Fibroblast of lung (primary cell): ENCODE measurements at regions not wholly inside any gene's neighbourhood (a gene's known extent, or its start where the extent isn't known, plus 50 kb on each side); places are given as distances from the start of the nearest gene placed in this dataset.

Experiments used
- DNase-seq, 2 donors: peaks; one replicate each; pipeline versions ENCODE4 v3.0.0 to v3.0.0-alpha.2; 2010; ENCODE audit warnings: low read depth in 2 of 2
- H2AFZ ChIP-seq: 2 replicates; pipeline ENCODE4 v1.5.1; 2012; ENCODE audit warnings: low read length, control low read depth, inconsistent platforms
- H3K27ac ChIP-seq: 2 replicates; pipeline ENCODE4 v1.5.1; 2011; ENCODE audit warnings: low read length, control low read depth; ENCODE audit not compliant: insufficient read depth
- H3K27me3 ChIP-seq: 2 replicates; pipeline ENCODE4 v1.5.1; 2011; ENCODE audit warnings: mild to moderate bottlenecking, low read length; ENCODE audit not compliant: control insufficient read depth, insufficient read depth
- H3K36me3 ChIP-seq: 2 replicates; pipeline ENCODE4 v1.5.1; 2011; ENCODE audit warnings: low read length; ENCODE audit not compliant: control insufficient read depth, insufficient read depth
- H3K4me1 ChIP-seq: 2 replicates; pipeline ENCODE4 v1.5.1; 2011; ENCODE audit warnings: low read length; ENCODE audit not compliant: control insufficient read depth, insufficient read depth; ENCODE audit errors: extremely low read depth
- H3K4me2 ChIP-seq: 2 replicates; pipeline ENCODE4 v1.5.1; 2011; ENCODE audit warnings: low read length, control low read depth; ENCODE audit not compliant: insufficient read depth; ENCODE audit errors: extremely low read depth
- H3K4me3 ChIP-seq, 4 experiments: fragments of 200-600 bp in 1 of 4; sonication (generic) in 1 of 4; replicated peaks in 1 of 4; 2 replicates each; pipeline ENCODE4 v1.5.1; 2011 to 2016; ENCODE audit warnings: low read length in 4 of 4, low read depth in 3 of 4, mild to moderate bottlenecking in 3 of 4, control low read depth in 2 of 4, inconsistent platforms in 1 of 4, mixed read lengths in 1 of 4; ENCODE audit not compliant: insufficient read depth in 1 of 4; ENCODE audit errors: control extremely low read depth in 1 of 4
- H3K79me2 ChIP-seq: 2 replicates; pipeline ENCODE4 v1.5.1; 2012; ENCODE audit warnings: mild to moderate bottlenecking, low read length, inconsistent platforms; ENCODE audit not compliant: control insufficient read depth, insufficient read depth
- H3K9ac ChIP-seq: 2 replicates; pipeline ENCODE4 v1.5.1; 2011; ENCODE audit warnings: mild to moderate bottlenecking, low read length, control low read depth; ENCODE audit not compliant: insufficient read depth
- H3K9me3 ChIP-seq: 2 replicates; pipeline ENCODE4 v1.5.1; 2012; ENCODE audit warnings: low read depth, low read length; ENCODE audit not compliant: control insufficient read depth, insufficient read depth
- H4K20me1 ChIP-seq: 2 replicates; pipeline ENCODE4 v1.5.1; 2011; ENCODE audit warnings: low read length; ENCODE audit not compliant: control insufficient read depth, insufficient read depth; ENCODE audit errors: extremely low read depth
- CTCF ChIP-seq, 2 donors: IDR thresholded peaks in 1 of 2; conservative IDR thresholded peaks in 1 of 2; 1 replicate in 1 of 2; 2 replicates in 1 of 2; pipeline ENCODE4 v1.5.1; 2011 to 2012; ENCODE audit warnings: low read length in 2 of 2, control low read depth in 1 of 2, inconsistent platforms in 1 of 2, low read depth in 1 of 2, mild to moderate bottlenecking in 1 of 2
- EZH2 ChIP-seq: IDR thresholded peaks from 2 replicates; pipeline ENCODE4 v1.5.1; 2012; ENCODE audit warnings: low read length, control low read depth, mild to moderate bottlenecking; ENCODE audit errors: missing control alignments

GRCh38 chr2:207317378-207317984, 151.7 kb upstream of the KLF7 start:
- Histone ChIP-seq H3K4me1 (no peaks in the 10 kb centered on the region), H3K4me2 (no peak overlapping the region), H3K4me3 (no peak overlapping the region), H2AFZ (no peak overlapping the region), H3K36me3 (no peaks in the 10 kb centered on the region), H3K27me3 (no peaks in the 10 kb centered on the region), H3K9ac (no peak overlapping the region), H3K79me2 (no peaks in the 10 kb centered on the region), H3K27ac (no peak overlapping the region), H4K20me1 (no peaks in the 10 kb centered on the region), H3K9me3 (no peaks in the 10 kb centered on the region)
- peak; percentile 24 to 60 for DNase-seq
- TF ChIP-seq CTCF (conservative IDR thresholded peaks at IDR 0.05 in 1 of 2, IDR thresholded peaks at IDR 0.05 in 1 of 2; ENCODE audit: low read depth in 1 of 2, low read length in 2 of 2), result no peak
- TF ChIP-seq EZH2, result no peak

GRCh38 chr2:207318181-207318628, 152.5 kb upstream of the KLF7 start:
- Histone ChIP-seq H3K27me3 (no peaks in the 10 kb centered on the region), H3K4me3 (no peak overlapping the region), H3K9ac (no peak overlapping the region), H4K20me1 (no peaks in the 10 kb centered on the region), H3K4me2 (no peak overlapping the region), H3K79me2 (no peaks in the 10 kb centered on the region), H2AFZ (no peak overlapping the region), H3K9me3 (no peaks in the 10 kb centered on the region), H3K36me3 (no peaks in the 10 kb centered on the region), H3K27ac (no peak overlapping the region), H3K4me1 (no peaks in the 10 kb centered on the region)
- peak in 1 of 2 donors; percentile 62 for DNase-seq
- TF ChIP-seq EZH2 (no peak), CTCF (conservative IDR thresholded peaks at IDR 0.05 in 1 of 2, IDR thresholded peaks at IDR 0.05 in 1 of 2; ENCODE audit: low read depth in 1 of 2, low read length in 2 of 2) (no peak)

GRCh38 chr2:207319316-207319715, 153.6 kb upstream of the KLF7 start:
- H3K9ac ChIP-seq, result no peak overlapping the region
- no peaks in the 10 kb centered on the region for H3K79me2 ChIP-seq
- TF ChIP-seq EZH2 (no peak), CTCF (conservative IDR thresholded peaks at IDR 0.05 in 1 of 2, IDR thresholded peaks at IDR 0.05 in 1 of 2; ENCODE audit: low read depth in 1 of 2, low read length in 2 of 2) (no peak)
- no peak overlapping the region for H3K4me2 ChIP-seq
- no peak for DNase-seq
- no peaks in the 10 kb centered on the region for H3K36me3 ChIP-seq
- H2AFZ ChIP-seq, result no peak overlapping the region
- H3K4me3 ChIP-seq, result no peak overlapping the region
- H3K27me3 ChIP-seq, result no peaks in the 10 kb centered on the region
- no peaks in the 10 kb centered on the region for H3K9me3 ChIP-seq
- no peak overlapping the region for H3K27ac ChIP-seq
- H4K20me1 ChIP-seq, result no peaks in the 10 kb centered on the region
- no peaks in the 10 kb centered on the region for H3K4me1 ChIP-seq
